Testis (tissue), 2 donors: ENCODE measurements at regions not wholly inside any gene's neighbourhood (a gene's known extent, or its start where the extent isn't known, plus 50 kb on each side); places are given as distances from the start of the nearest gene placed in this dataset.

Experiments
- POLR2A ChIP-seq: fragments of 450-650 bp; IDR thresholded peaks from one replicate; pipeline ENCODE4 v1.6.1; 2017; ENCODE audit warnings: antibody characterized with exemption, mild to moderate bottlenecking, moderate library complexity
- TF ChIP-seq, protein P1 (sequence below), 3 experiments: fragments of 450-650 bp in 2 of 3; fragments of 200-600 bp in 1 of 3; sonication (generic) in 1 of 3; IDR thresholded peaks; one replicate each; pipeline ENCODE4 v1.5.1; 2016 to 2019; ENCODE audit warnings: antibody characterized with exemption in 3 of 3, mild to moderate bottlenecking in 2 of 3, moderate library complexity in 1 of 3

DNA sequence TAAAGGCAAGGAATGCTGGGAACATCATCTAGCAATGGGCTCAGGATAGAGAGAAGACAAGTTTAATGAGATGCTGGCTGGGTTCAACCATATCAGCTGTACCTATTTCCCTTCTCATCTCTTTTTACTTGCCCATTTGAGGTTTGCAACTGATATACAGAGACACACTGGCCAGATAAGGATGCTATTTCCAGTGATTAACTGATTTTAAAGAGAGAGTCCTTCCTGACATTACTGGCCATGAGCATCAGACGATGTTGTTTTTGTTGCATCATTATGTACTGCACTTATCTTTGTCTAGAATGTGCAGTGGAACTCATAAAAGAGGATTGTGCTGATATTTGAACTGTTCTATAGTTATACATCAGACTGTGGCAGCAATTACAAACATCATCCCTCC lies 252.7 kb downstream of the BTBD3 start:
- TF ChIP-seq, protein P1, sequence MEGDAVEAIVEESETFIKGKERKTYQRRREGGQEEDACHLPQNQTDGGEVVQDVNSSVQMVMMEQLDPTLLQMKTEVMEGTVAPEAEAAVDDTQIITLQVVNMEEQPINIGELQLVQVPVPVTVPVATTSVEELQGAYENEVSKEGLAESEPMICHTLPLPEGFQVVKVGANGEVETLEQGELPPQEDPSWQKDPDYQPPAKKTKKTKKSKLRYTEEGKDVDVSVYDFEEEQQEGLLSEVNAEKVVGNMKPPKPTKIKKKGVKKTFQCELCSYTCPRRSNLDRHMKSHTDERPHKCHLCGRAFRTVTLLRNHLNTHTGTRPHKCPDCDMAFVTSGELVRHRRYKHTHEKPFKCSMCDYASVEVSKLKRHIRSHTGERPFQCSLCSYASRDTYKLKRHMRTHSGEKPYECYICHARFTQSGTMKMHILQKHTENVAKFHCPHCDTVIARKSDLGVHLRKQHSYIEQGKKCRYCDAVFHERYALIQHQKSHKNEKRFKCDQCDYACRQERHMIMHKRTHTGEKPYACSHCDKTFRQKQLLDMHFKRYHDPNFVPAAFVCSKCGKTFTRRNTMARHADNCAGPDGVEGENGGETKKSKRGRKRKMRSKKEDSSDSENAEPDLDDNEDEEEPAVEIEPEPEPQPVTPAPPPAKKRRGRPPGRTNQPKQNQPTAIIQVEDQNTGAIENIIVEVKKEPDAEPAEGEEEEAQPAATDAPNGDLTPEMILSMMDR (IDR thresholded peaks at IDR 0.05) = no peak
- TF ChIP-seq POLR2A = no peak
